Activated T-cell treated with anti-CD3 and anti-CD28 coated beads, Interleukin-2, amount 50 U/mL, for 48 hours (primary cell): ENCODE measurements at regions not wholly inside any gene's neighbourhood (a gene's known extent, or its start where the extent isn't known, plus 50 kb on each side); places are given as distances from the start of the nearest gene placed in this dataset.

Source experiments
- DNase-seq, 2 experiments: peaks; one replicate each; pipeline ENCODE4 v3.0.0-alpha.2; 2020

DNA sequence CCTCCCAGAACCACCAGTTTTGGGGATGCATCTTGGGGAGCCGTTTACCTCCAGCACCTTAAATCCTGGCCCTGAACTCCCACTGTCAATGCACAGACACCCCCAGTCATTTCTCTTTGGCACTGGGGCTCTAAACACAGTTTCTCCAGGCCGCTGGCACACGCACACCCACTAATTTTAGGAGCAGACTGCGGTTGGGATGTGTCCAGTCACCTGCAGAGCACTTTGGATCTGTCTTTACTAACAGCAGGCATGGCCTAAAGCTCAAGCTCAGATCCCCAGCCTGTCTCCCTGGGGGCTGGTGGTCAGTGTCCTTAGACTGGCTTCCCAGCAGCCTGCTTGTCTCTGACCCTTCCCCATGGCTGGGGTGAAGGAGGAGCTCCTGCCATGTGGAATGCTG lies 49.9 kb downstream of the SYNE3 start:
- DNase-seq: no peak

GRCh38 chr14:95465936-95466335 lies 50.5 kb downstream of the SYNE3 start:
- no peak for DNase-seq

DNA sequence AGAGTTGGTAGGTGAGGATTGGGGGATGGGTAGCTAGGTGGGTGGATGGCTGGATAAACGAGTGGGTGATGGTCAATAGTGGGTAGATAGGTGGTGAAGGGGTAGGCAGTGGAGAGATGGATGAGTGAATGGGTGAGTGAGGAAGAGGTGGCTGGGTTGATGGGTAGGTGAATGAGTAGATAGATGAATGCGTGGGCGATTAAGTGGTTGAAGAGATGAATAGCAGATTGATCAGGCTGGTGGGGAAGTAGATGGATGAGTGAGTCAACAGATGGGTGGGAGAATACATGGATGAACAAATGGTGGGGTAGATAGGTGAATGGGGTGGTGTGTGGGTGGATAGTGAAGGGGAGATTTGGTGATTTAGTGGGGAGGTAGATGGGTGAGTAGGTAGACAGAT lies 51.1 kb downstream of the SYNE3 start:
- DNase-seq: no peak

DNA sequence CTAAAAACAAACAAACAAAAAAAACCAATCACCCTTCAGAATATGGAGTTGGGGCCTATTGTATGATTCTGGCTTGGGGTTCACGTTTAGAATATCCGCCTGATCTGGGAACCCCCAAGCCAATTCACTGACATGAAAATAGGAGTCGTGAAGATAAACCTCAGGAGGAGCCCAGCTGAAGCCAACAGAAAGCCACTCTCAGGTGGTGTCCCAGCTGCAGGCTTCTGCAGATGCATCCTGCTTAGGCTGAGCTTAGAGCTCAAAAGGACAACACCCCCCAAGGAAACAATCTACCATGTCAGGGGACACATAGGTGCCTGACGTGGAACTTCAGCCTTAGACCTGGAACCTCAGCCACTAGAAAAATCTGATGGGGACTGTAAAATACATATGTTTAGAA lies 51.9 kb downstream of the SYNE3 start:
- no peak for DNase-seq

- DNase-seq: no peak
Measured at GRCh38 chr14:95464103-95464502, 52.3 kb downstream of the SYNE3 start.

- peak; percentile 29 to 35 for DNase-seq
Measured at GRCh38 chr14:95463171-95463901, 53.1 kb downstream of the SYNE3 start.

- no peak for DNase-seq
Measured at GRCh38 chr14:95462491-95462890, 54.0 kb downstream of the SYNE3 start.

DNA sequence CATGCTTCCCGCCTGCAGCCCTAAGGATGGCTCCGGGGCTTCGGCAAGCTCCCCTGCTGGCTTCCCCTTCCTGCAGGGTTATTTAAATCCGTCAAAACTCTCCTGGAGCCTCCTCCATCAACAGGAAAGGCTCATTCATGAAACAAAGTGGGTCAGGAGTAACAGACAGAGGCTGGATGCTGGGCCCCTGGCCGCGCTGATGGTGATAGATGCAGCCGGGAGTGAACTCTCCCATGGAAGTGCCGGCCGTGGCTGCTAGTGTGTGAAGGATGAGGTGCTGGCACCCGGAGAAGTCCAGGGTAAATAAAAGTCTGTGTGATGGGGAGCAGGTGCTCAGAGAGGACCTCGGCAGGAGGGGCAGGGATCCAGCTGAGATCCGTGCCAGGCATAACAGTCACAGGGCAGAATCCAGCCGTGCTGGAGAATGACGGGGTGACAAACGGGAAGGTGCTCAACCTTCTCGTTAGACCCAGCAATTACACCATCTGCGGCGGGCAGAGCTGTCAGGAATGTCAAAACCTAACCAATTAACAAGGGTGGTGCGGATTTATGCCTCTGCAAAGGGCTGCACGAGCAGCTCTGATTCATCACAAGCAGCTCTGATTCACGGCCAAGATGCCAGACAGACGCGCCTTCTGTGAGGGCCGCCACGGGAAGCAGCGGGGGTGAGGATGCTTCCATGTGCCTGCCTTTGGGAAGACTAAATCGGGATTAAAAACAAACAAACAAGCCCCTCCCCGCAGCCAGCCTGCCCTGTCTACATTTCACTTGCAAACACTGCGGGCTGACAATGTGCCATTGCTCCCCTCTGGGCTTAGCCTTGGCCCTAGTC lies 55.6 kb downstream of the SYNE3 start:
- DNase-seq: no peak

GRCh38 chr14:95458906-95459305 lies 57.5 kb downstream of the SYNE3 start:
- DNase-seq: no peak

GRCh38 chr14:95458459-95458858 lies 58.0 kb downstream of the SYNE3 start:
- DNase-seq: no peak

DNA sequence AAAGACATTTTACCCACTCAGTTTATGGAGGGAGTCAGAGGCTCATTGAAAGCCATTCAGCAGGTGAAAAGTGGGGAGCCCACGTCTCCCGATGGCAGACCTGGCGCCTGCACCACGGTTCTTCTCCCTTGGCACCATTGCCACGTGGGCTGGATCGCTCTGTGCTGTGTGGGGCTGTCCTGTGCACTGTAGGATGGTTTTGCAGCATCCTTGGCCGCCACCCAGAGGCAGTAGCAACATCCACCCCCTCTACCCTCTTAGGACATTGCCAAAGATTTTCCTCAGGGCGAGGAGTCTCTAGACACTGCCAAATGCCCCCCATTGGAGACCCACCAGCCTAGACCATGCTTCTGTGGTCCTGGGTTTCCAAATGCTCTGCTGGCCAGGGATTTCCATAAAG lies 60.2 kb downstream of the SYNE3 start:
- no peak for DNase-seq

GRCh38 chr14:95455246-95455645 lies 61.2 kb downstream of the SYNE3 start:
- no peak for DNase-seq

DNA sequence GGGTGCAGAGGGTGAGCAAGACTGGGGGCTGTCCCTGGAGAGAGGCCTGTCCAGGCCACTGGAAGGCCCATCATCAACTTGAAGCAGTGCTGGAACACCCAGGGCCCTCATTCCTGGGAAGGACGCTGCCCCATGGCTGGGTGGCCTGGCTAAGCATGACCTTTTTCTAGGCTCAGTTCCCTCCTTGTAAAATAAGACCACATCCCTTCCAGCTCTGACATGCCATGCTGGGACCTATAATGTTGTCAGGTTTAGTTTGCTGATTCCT lies 62.8 kb downstream of the SYNE3 start:
- DNase-seq: no peak

DNA sequence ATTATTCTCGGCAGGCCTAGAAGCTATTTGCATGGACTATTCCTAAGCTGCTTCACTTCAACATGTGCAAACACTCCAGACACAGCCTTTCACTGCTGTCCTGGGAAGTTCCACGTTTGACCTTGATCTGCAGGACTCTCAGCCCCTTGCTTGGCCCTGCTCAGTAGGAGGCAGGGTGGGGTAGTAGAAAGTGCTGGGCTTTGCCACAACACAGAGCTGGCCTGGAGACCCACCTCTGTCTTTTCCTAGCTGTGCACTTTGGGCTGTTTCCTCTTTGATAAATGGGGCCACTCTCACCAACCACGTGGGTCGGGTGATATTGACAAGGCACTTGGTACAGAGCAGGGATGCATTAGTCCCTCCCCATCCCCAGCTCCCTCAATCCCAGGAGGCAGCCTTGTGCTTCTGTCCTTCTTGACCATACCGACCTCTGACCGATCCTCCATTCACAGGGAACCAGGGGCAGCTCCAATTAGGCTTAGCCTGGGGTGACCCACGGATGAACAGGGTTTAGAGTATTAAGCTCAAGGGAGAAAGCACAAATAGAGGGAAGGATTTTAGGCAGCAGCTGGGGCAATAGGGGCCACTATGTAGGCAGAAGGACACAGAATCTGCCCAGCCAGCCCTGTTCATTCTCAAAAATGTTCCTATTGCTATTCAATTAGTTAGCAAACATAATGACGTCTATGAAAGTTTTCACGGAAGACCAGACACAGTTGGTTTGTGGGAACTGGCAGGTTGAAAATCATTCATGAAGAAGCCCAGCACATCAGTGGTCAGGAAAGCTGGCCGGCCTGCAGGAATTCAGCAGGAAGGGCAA lies 63.3 kb downstream of the SYNE3 start:
- DNase-seq: no peak

DNA sequence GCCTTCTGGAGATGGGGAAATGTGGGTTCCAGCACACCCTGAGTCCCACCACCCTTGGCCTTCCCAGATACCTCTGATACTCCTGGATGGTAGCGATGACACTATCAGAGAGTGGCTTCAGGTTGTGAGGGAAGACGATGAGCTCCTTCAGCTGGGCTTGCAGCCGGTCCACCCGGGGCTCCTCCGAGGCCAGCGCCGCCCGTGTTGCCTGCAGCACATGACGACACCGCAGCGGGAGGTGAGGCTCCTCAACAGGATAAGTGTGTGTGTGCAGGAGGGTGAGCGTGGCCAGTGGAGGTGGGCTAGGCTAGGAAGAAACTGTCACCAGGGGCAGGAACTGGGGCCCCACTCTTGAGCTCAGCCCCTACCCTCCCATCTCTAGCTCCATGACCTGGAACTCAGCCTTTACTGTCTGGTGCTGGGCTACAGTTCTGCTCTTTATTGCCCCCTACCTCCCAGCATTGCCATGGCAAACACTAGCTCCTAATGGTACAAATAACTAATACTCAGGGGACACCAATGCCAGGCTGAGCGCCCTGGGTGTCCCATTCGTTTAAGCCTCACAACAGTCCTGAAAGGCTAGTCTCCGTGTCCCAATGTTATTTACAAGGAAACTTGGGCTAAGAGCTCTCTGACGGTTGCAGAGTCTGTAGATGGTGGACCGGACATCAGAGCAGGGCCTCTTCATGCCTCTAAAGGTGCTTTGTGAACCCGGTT lies 64.1 kb downstream of the SYNE3 start:
- DNase-seq: no peak

DNA sequence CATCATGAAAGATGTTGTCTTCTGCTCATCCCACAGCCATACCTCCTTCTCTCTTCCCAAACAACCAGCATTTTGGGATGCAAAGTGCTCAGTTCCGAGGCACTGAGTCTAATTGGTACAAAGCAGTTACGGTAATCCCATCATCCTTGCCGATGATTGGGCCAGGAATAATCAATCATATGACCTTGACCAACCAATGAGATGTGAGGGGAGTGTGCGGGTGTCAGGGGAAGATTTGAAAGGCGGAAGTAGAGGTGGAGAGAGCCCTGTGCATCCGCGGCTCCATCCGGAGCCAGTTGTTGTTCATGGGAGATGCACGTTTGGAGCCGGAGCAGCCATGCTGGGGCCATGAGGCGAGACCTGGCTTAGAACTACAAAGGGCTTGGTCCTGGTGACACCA lies 67.3 kb downstream of the SYNE3 start:
- no peak for DNase-seq

GRCh38 chr14:95446470-95446869 lies 70.0 kb downstream of the SYNE3 start:
- DNase-seq: no peak

- DNase-seq: no peak
Measured at GRCh38 chr14:95445676-95446075, 70.8 kb downstream of the SYNE3 start.

- no peak for DNase-seq
Measured at GRCh38 chr14:95445161-95445560, 71.3 kb downstream of the SYNE3 start.

DNA sequence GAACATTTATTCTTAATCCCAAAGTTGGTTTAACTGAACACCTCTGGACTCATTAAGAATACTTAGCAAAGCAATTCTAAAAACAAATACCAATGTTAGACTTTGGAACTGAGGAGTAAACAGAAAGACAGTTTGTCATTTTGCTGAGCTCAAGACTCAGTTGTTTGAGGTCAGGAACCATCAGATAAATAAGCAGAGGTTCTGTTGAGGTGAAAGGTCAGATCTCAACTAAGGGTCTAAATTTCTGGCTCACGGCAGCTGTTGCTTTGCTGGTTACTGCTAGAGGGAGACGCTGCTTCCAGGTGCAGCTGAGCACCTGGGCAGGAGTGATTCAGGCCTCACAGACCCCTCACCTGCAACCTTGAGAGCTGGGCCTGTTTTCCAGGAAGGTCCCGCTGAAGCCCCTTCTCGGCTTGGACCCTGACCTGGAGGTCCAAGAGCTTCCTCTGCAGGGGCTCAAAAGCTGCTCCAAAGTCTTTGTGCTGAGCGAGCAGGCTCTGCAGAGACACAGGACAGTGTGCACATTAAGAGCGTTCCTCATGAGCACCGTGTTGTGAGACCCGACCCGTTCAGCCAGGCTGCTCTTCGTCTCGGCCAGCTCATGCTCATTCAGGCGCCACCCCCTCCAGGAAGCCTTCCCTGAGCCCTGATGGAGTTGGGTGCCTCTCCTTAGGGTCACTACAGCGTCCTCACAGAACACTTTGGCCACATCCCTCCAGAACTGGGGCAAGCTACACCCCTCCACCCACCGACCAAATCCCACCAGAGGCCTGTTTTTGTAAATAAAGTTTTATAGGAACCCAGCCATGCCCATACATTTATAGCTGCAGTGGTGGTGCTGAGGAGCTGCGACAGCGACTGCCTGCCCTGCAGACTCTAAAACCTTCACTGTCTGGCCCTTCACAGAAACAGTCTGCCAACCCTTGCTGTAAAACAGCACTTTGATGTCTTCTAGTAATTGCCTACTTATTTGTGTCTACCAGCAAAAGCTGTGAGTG lies 72.0 kb downstream of the SYNE3 start:
- no peak for DNase-seq

DNA sequence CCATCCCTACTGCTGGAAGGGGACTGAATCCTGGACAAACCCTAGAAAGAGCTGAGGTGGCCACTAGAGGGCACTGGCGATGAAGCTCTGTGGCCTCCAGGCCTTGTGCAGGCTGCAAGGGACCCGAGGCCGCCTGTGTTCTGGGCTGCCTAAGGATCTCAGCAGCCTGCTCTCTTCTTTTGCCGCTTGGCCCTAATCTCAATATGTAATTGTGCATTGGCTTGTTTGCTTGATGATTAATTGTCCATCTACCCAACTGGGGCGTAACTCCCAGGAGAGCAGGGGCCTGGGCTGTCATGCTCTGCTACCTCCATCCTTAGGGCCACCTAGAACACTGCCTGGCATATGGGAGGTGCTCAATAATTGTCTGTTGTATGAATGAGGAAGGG lies 73.8 kb downstream of the SYNE3 start:
- peak; percentile 79 to 83 for DNase-seq
